ENCODE measurements at regions not wholly inside any gene's neighbourhood (a gene's known extent, or its start where the extent isn't known, plus 50 kb on each side); places are given as distances from the start of the nearest gene placed in this dataset.
"Not testable (repeated sequence)": the region's sequence is repeated elsewhere in the genome, so short reads cannot be mapped to it uniquely, and the experiment has no call there.

GRCh38 chr7:76148947-76149346 lies 52.7 kb upstream of the SRRM3 start:
- DNase-seq (ENCODE audit: extremely low read depth, low read depth, low spot score) = not testable (repeated sequence)

GRCh38 chr7:76149847-76150691 lies 51.6 kb upstream of the SRRM3 start:
- no peak for DNase-seq (ENCODE audit: extremely low read depth, low read depth, low spot score)
